ENCODE measurements at regions not wholly inside any gene's neighbourhood (a gene's known extent, or its start where the extent isn't known, plus 50 kb on each side); places are given as distances from the start of the nearest gene placed in this dataset.

- Histone ChIP-seq H3K9me3 (replicated peaks; ENCODE audit: control insufficient read depth, insufficient read depth, low read length) (peaks cover 9% of the 10 kb centered on the region), H3K4me1 (ENCODE audit: control insufficient read depth, insufficient read depth, low read length) (peaks cover 10% of the 10 kb centered on the region), H2AFZ (ENCODE audit: control insufficient read depth, low read depth, low read length) (no peak overlapping the region), H3K4me2 (ENCODE audit: control insufficient read depth, insufficient read depth) (no peak overlapping the region), H3K36me3 (ENCODE audit: control insufficient read depth in 2 of 2, insufficient read depth in 2 of 2, low read length in 1 of 2) (no peaks in the 10 kb centered on the region), H3K9ac (ENCODE audit: control insufficient read depth, insufficient read depth, low read length) (no peak overlapping the region), H3K27me3 (replicated peaks in 1 of 2; ENCODE audit: control insufficient read depth in 2 of 2, insufficient read depth in 2 of 2, low read length in 1 of 2) (no peaks in the 10 kb centered on the region), H3K27ac (ENCODE audit: control insufficient read depth, insufficient read depth) (no peak overlapping the region), H3K79me2 (ENCODE audit: control insufficient read depth, insufficient read depth, low read length) (no peaks in the 10 kb centered on the region), H4K20me1 (ENCODE audit: control insufficient read depth, insufficient read depth) (no peaks in the 10 kb centered on the region), H3K4me3 (no peak overlapping the region)
- intact Hi-C loops (cut with micrococcal nuclease; ENCODE audit: unreplicated experiment), result loop anchor here (5.0 to 10.0 kb wide), 2 partner anchors 101 to 951 kb away; no protein-coding TSS in a partner anchor
- FAIRE-seq (no peak), DNase-seq (ENCODE audit: low read depth, low spot score) (no peak), ATAC-seq (no peak)
- no TSS peak for BruUV-seq (replicated peaks)
- TF ChIP-seq ZBTB33 (IDR thresholded peaks at IDR 0.05) (no peak), PKNOX1 (IDR thresholded peaks at IDR 0.05) (no peak), MEF2B (IDR thresholded peaks at IDR 0.05; ENCODE audit: partially characterized antibody, poor library complexity, severe bottlenecking) (no peak), BCL11A (IDR thresholded peaks at IDR 0.05; ENCODE audit: low read depth, low read length) (no peak), JUND (IDR thresholded peaks at IDR 0.05; ENCODE audit: low read depth, low read length) (no peak), IRF3 (IDR thresholded peaks at IDR 0.05) (no peak), CHD4 (IDR thresholded peaks at IDR 0.05) (no peak), PAX5 (IDR thresholded peaks at IDR 0.05; ENCODE audit: borderline replicate concordance, low read depth, low read length) (no peak), SUPT20H (IDR thresholded peaks at IDR 0.05; ENCODE audit: borderline replicate concordance, control insufficient read depth, low read depth, low read length) (no peak), RB1 (IDR thresholded peaks at IDR 0.05; ENCODE audit: borderline replicate concordance) (no peak), CBX3 (IDR thresholded peaks at IDR 0.05; ENCODE audit: borderline replicate concordance, low read depth) (no peak), POLR2AphosphoS5 (IDR thresholded peaks at IDR 0.05; ENCODE audit: low read length) (no peak), YY1 (IDR thresholded peaks at IDR 0.05; ENCODE audit: low read depth, low read length) (no peak), SREBF1 (IDR thresholded peaks at IDR 0.05; ENCODE audit: low read length) (no peak), SP1 (IDR thresholded peaks at IDR 0.05; ENCODE audit: low read depth, low read length) (no peak), FOXM1 (IDR thresholded peaks at IDR 0.05; ENCODE audit: low read depth, low read length) (no peak)
- TF ChIP-seq, protein P1, sequence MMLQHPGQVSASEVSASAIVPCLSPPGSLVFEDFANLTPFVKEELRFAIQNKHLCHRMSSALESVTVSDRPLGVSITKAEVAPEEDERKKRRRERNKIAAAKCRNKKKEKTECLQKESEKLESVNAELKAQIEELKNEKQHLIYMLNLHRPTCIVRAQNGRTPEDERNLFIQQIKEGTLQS (IDR thresholded peaks at IDR 0.05; ENCODE audit: borderline replicate concordance, extremely low read depth, low read depth, low read length), result no peak
- TF ChIP-seq, protein P2, sequence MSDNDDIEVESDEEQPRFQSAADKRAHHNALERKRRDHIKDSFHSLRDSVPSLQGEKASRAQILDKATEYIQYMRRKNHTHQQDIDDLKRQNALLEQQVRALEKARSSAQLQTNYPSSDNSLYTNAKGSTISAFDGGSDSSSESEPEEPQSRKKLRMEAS (IDR thresholded peaks at IDR 0.05; ENCODE audit: low read depth, low read length), result no peak
- RAD21 ChIA-PET (ENCODE audit: unreplicated experiment), result no interaction called here
- CTCF ChIA-PET, result no interaction called here
- in situ Hi-C loops (cut with MboI), result no loop called here
- POLR2A ChIA-PET, result no interaction called here
- SMC1A ChIA-PET (ENCODE audit: uncharacterized antibody, unreplicated experiment), result interaction anchor here (1.2 kb wide), 1 partner anchor 15 kb away, joined by 3 read pairs; no protein-coding TSS in a partner anchor
Measured at GRCh38 chr13:62206165-62206564, 790.5 kb upstream of the PCDH20 start.
